ENCODE measurements at regions not wholly inside any gene's neighbourhood (a gene's known extent, or its start where the extent isn't known, plus 50 kb on each side); places are given as distances from the start of the nearest gene placed in this dataset.

GRCh38 chr22:44410451-44410991 is 87.5 kb downstream of the RTL6 start:
- TF ChIP-seq GATA2 (IDR thresholded peaks at IDR 0.05; ENCODE audit: low read depth, low read length): no peak
- no peak for TF ChIP-seq GATA3 (IDR thresholded peaks at IDR 0.05; ENCODE audit: low read depth, low read length)

- TF ChIP-seq GATA3 (IDR thresholded peaks at IDR 0.05; ENCODE audit: low read depth, low read length): no peak
- TF ChIP-seq GATA2 (IDR thresholded peaks at IDR 0.05; ENCODE audit: low read depth, low read length): no peak
Observed at GRCh38 chr22:44409974-44410316, 88.1 kb downstream of the RTL6 start.

GRCh38 chr22:44409211-44409973 is 88.6 kb downstream of the RTL6 start:
- TF ChIP-seq GATA3 (IDR thresholded peaks at IDR 0.05; ENCODE audit: low read depth, low read length) (no peak), GATA2 (IDR thresholded peaks at IDR 0.05; ENCODE audit: low read depth, low read length) (no peak)

GRCh38 chr22:44408829-44409192 is 89.2 kb downstream of the RTL6 start:
- no peak for TF ChIP-seq GATA3 (IDR thresholded peaks at IDR 0.05; ENCODE audit: low read depth, low read length)
- no peak for TF ChIP-seq GATA2 (IDR thresholded peaks at IDR 0.05; ENCODE audit: low read depth, low read length)

GRCh38 chr22:44407987-44408828 is 89.8 kb downstream of the RTL6 start:
- TF ChIP-seq GATA2 (IDR thresholded peaks at IDR 0.05; ENCODE audit: low read depth, low read length) (no peak), GATA3 (IDR thresholded peaks at IDR 0.05; ENCODE audit: low read depth, low read length) (no peak)

GRCh38 chr22:44407171-44407986 is 90.7 kb downstream of the RTL6 start:
- no peak for TF ChIP-seq GATA2 (IDR thresholded peaks at IDR 0.05; ENCODE audit: low read depth, low read length)
- no peak for TF ChIP-seq GATA3 (IDR thresholded peaks at IDR 0.05; ENCODE audit: low read depth, low read length)

GRCh38 chr22:44406341-44407170 is 91.5 kb downstream of the RTL6 start:
- TF ChIP-seq GATA2 (IDR thresholded peaks at IDR 0.05; ENCODE audit: low read depth, low read length) (no peak), GATA3 (IDR thresholded peaks at IDR 0.05; ENCODE audit: low read depth, low read length) (no peak)

GRCh38 chr22:44405661-44406060 is 92.4 kb downstream of the RTL6 start:
- TF ChIP-seq GATA3 (IDR thresholded peaks at IDR 0.05; ENCODE audit: low read depth, low read length): no peak
- TF ChIP-seq GATA2 (IDR thresholded peaks at IDR 0.05; ENCODE audit: low read depth, low read length): no peak

GRCh38 chr22:44404341-44405020 is 91.7 kb upstream of the SHISAL1 start:
- TF ChIP-seq GATA3 (IDR thresholded peaks at IDR 0.05; ENCODE audit: low read depth, low read length): no peak
- TF ChIP-seq GATA2 (IDR thresholded peaks at IDR 0.05; ENCODE audit: low read depth, low read length): no peak

- no peak for TF ChIP-seq GATA2 (IDR thresholded peaks at IDR 0.05; ENCODE audit: low read depth, low read length)
- TF ChIP-seq GATA3 (IDR thresholded peaks at IDR 0.05; ENCODE audit: low read depth, low read length): no peak
Observed at GRCh38 chr22:44403602-44404329, 91.0 kb upstream of the SHISAL1 start.

GRCh38 chr22:44403166-44403565 is 90.4 kb upstream of the SHISAL1 start:
- TF ChIP-seq GATA2 (IDR thresholded peaks at IDR 0.05; ENCODE audit: low read depth, low read length): no peak
- TF ChIP-seq GATA3 (IDR thresholded peaks at IDR 0.05; ENCODE audit: low read depth, low read length): no peak

Measured in SH-SY5Y (cell line).